ENCODE measurements at regions not wholly inside any gene's neighbourhood (a gene's known extent, or its start where the extent isn't known, plus 50 kb on each side); places are given as distances from the start of the nearest gene placed in this dataset.

DNA sequence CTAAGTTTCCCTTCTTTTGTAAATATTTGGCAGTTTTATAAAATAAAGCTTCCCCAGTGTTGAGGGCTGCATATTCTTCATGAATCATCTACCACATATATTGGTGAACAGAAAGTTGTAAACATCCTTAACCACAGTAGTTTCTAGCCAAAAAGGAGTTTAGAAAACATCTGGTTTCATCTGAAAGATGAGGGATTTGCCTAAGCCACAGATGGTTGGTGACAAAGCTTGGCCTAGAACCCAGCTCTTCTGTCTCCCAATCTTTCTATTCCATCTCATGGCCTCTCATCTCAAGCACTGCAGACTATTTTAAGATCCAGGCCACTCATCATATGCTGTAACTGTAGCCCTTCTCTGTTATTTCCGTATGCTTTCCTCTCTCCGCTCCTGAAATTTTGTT is 232.3 kb upstream of the TRPM3 start:
- H3K4me3 ChIP-seq (ENCODE audit: extremely low read depth in 1 of 4, insufficient read depth in 2 of 4, low read depth in 3 of 4, low read length in 4 of 4): no peak overlapping the region
- H3K4me1 ChIP-seq (replicated peaks in 1 of 4; ENCODE audit: control insufficient read depth in 3 of 4, insufficient read depth in 4 of 4, low read length in 3 of 4): no peaks in the 10 kb centered on the region
- CTCF ChIA-PET (ENCODE audit: partially characterized antibody): interaction anchor here (1.0 to 3.1 kb wide), 12 partner anchors 9 to 272 kb away, joined by 3 to 21 read pairs (median 4); no protein-coding TSS in a partner anchor
- no peak overlapping the region for H3K4me2 ChIP-seq (ENCODE audit: insufficient read depth in 1 of 2, low read depth in 2 of 2, low read length in 2 of 2)
- no peak overlapping the region for H2BK20ac ChIP-seq (ENCODE audit: low read length)
- no peaks in the 10 kb centered on the region for H4K20me1 ChIP-seq (replicated peaks in 1 of 2; ENCODE audit: control insufficient read depth in 1 of 2, insufficient read depth in 2 of 2, low read length in 2 of 2)
- no peak overlapping the region for H4K91ac ChIP-seq (replicated peaks; ENCODE audit: insufficient read length, low read length)
- DNase-seq (ENCODE audit: low read depth in 1 of 2, low spot score in 2 of 2) (no peak), FAIRE-seq (no peak)
- no peak overlapping the region for H2AFZ ChIP-seq (ENCODE audit: low read length)
- H2BK12ac ChIP-seq (ENCODE audit: low read depth, low read length): no peak overlapping the region
- no peaks in the 10 kb centered on the region for H3K36me3 ChIP-seq (ENCODE audit: control insufficient read depth in 2 of 4, insufficient read depth in 4 of 4, low read length in 3 of 4)
- H3K27ac ChIP-seq (ENCODE audit: low read depth, low read length): no peak overlapping the region
- 89% methylated on average over 2 of the region's 2 CpGs; no CpG with 5 or more reads in 1 of the 2 experiments for WGBS, 2 experiments (ENCODE audit: extremely low coverage in 1 of 2, insufficient coverage in 1 of 2, insufficient read length in 1 of 2, insufficient replicate concordance in 2 of 2, low coverage in 1 of 2, low lambda C conversion rate in 2 of 2, missing lambda C conversion rate in 1 of 2)
- no peak overlapping the region for H3K56ac ChIP-seq (replicated peaks; ENCODE audit: insufficient read length, low read depth, low read length)
- no peak overlapping the region for H2BK15ac ChIP-seq (ENCODE audit: low read length)
- no peak overlapping the region for H3K9ac ChIP-seq (replicated peaks in 1 of 4; ENCODE audit: extremely low read depth in 1 of 4, low read depth in 3 of 4, low read length in 3 of 4)
- no peak overlapping the region for H4K5ac ChIP-seq (ENCODE audit: insufficient read length, low read depth, low read length)
- H3K14ac ChIP-seq (ENCODE audit: insufficient read length): no peak overlapping the region
- H3K23ac ChIP-seq (ENCODE audit: insufficient read length): no peak overlapping the region
- H3K27me3 ChIP-seq (replicated peaks in 1 of 4; ENCODE audit: control insufficient read depth in 3 of 4, extremely low read depth in 1 of 4, insufficient read depth in 3 of 4, low read length in 3 of 4): no peaks in the 10 kb centered on the region
- POLR2A ChIA-PET (ENCODE audit: partially characterized antibody): interaction anchor here (1.2 kb wide), 1 partner anchor 93 kb away, joined by 3 read pairs; no protein-coding TSS in a partner anchor
- no peaks in the 10 kb centered on the region for H3K23me2 ChIP-seq (ENCODE audit: low read depth, low read length)
- H2BK120ac ChIP-seq (replicated peaks; ENCODE audit: low read depth, low read length): no peak overlapping the region
- no peak overlapping the region for H3K4ac ChIP-seq (replicated peaks; ENCODE audit: insufficient read length, low read depth, low read length)
- no peak overlapping the region for H4K8ac ChIP-seq (ENCODE audit: extremely low read depth, insufficient read depth, low read length)
- H3K9me3 ChIP-seq (ENCODE audit: insufficient read depth in 2 of 2, low read depth in 1 of 2, low read length in 1 of 2): no peaks in the 10 kb centered on the region
- no peaks in the 10 kb centered on the region for H3K79me2 ChIP-seq (ENCODE audit: control insufficient read depth in 1 of 2, insufficient read depth in 2 of 2, low read length in 2 of 2)
- no peaks in the 10 kb centered on the region for H3K79me1 ChIP-seq (ENCODE audit: low read depth, low read length)
- H3K18ac ChIP-seq (ENCODE audit: extremely low read depth, low read length): no peak overlapping the region
- H2BK5ac ChIP-seq (ENCODE audit: low read depth, low read length): no peak overlapping the region
- no peak overlapping the region for H2AK5ac ChIP-seq (ENCODE audit: low read depth, low read length)
- TF ChIP-seq TAF7 (optimal IDR thresholded peaks at IDR 0.05; ENCODE audit: borderline replicate concordance, low read depth, low read length) (no peak), EP300 (IDR thresholded peaks at IDR 0.05; ENCODE audit: borderline replicate concordance in 1 of 2, low read depth in 2 of 2, low read length in 2 of 2) (no peak), TCF12 (IDR thresholded peaks at IDR 0.05; ENCODE audit: low read depth, low read length) (no peak), BCL11A (IDR thresholded peaks at IDR 0.05; ENCODE audit: low read depth in 2 of 2, low read length in 2 of 2) (no peak), CREB1 (IDR thresholded peaks at IDR 0.05) (no peak), SAP30 (IDR thresholded peaks at IDR 0.05; ENCODE audit: insufficient read depth, insufficient replicate concordance, low read length) (no peak), SRF (IDR thresholded peaks at IDR 0.05; ENCODE audit: low read depth, low read length) (no peak), PHF8 (conservative IDR thresholded peaks at IDR 0.05; ENCODE audit: low read depth, low read length) (no peak), EZH2 (IDR thresholded peaks at IDR 0.05; ENCODE audit: low read depth, low read length, severe bottlenecking) (no peak), CTBP2 (IDR thresholded peaks at IDR 0.05; ENCODE audit: borderline replicate concordance, insufficient read depth, insufficient read length, low read length) (no peak), SIX5 (IDR thresholded peaks at IDR 0.05; ENCODE audit: low read depth, low read length) (no peak), KDM1A (IDR thresholded peaks at IDR 0.05; ENCODE audit: borderline replicate concordance, low read length) (no peak), YY1 (IDR thresholded peaks at IDR 0.05; ENCODE audit: low read depth, low read length) (no peak)
- TF ChIP-seq, protein P1, sequence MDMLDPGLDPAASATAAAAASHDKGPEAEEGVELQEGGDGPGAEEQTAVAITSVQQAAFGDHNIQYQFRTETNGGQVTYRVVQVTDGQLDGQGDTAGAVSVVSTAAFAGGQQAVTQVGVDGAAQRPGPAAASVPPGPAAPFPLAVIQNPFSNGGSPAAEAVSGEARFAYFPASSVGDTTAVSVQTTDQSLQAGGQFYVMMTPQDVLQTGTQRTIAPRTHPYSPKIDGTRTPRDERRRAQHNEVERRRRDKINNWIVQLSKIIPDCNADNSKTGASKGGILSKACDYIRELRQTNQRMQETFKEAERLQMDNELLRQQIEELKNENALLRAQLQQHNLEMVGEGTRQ (IDR thresholded peaks at IDR 0.05; ENCODE audit: low read length): no peak
